ENCODE measurements at regions not wholly inside any gene's neighbourhood (a gene's known extent, or its start where the extent isn't known, plus 50 kb on each side); places are given as distances from the start of the nearest gene placed in this dataset.

DNA sequence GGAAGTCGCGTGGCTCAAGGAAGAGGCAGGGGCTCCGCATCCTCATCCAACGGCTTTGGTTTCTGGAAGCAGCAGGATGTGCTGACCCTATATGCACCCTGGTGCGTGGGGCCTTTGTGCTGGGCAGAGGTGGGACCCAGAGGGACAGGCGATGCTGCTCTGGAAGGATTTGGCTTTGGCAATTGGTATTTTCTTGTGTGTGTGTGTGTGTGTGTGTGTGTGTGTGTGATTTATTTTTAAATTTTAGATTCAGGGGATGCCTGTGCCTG is 321.9 kb upstream of the ZNF507 start:
- no peaks in the 10 kb centered on the region for H3K27me3 ChIP-seq (ENCODE audit: control insufficient read depth in 1 of 2, insufficient read depth in 2 of 2, low read length in 2 of 2)
- CTCF ChIA-PET (ENCODE audit: low intra/inter-chr PET ratio, low total read pairs), result no interaction called here
- H3K36me3 ChIP-seq (replicated peaks in 1 of 2; ENCODE audit: control insufficient read depth in 1 of 2, insufficient read depth in 2 of 2, low read length in 2 of 2), result no peaks in the 10 kb centered on the region
- no peak overlapping the region for H3K27ac ChIP-seq (ENCODE audit: extremely low read length, insufficient read depth, low read length)
- TF ChIP-seq SP140L (CRISPR knock-in tag; IDR thresholded peaks at IDR 0.05; ENCODE audit: borderline replicate concordance), result no peak
- TF ChIP-seq AGO2 (optimal IDR thresholded peaks at IDR 0.05; ENCODE audit: low read depth, low read length), result no peak
- no peak for TF ChIP-seq ZBTB7A (CRISPR knock-in tag; IDR thresholded peaks at IDR 0.05)
- TF ChIP-seq RBAK (CRISPR knock-in tag; IDR thresholded peaks at IDR 0.05), result no peak
- no peak for TF ChIP-seq ZNF446 (CRISPR knock-in tag; IDR thresholded peaks at IDR 0.05)
- TF ChIP-seq ZNF251 (CRISPR knock-in tag; IDR thresholded peaks at IDR 0.05), result no peak
- no peak for TF ChIP-seq ZIK1 (CRISPR knock-in tag; IDR thresholded peaks at IDR 0.05; ENCODE audit: borderline replicate concordance, low read depth)
- no peak for TF ChIP-seq SP2 (CRISPR knock-in tag; IDR thresholded peaks at IDR 0.05)
- no peak for TF ChIP-seq KAT2B (IDR thresholded peaks at IDR 0.05; ENCODE audit: borderline replicate concordance, low read depth, low read length)
- TF ChIP-seq, protein P1, sequence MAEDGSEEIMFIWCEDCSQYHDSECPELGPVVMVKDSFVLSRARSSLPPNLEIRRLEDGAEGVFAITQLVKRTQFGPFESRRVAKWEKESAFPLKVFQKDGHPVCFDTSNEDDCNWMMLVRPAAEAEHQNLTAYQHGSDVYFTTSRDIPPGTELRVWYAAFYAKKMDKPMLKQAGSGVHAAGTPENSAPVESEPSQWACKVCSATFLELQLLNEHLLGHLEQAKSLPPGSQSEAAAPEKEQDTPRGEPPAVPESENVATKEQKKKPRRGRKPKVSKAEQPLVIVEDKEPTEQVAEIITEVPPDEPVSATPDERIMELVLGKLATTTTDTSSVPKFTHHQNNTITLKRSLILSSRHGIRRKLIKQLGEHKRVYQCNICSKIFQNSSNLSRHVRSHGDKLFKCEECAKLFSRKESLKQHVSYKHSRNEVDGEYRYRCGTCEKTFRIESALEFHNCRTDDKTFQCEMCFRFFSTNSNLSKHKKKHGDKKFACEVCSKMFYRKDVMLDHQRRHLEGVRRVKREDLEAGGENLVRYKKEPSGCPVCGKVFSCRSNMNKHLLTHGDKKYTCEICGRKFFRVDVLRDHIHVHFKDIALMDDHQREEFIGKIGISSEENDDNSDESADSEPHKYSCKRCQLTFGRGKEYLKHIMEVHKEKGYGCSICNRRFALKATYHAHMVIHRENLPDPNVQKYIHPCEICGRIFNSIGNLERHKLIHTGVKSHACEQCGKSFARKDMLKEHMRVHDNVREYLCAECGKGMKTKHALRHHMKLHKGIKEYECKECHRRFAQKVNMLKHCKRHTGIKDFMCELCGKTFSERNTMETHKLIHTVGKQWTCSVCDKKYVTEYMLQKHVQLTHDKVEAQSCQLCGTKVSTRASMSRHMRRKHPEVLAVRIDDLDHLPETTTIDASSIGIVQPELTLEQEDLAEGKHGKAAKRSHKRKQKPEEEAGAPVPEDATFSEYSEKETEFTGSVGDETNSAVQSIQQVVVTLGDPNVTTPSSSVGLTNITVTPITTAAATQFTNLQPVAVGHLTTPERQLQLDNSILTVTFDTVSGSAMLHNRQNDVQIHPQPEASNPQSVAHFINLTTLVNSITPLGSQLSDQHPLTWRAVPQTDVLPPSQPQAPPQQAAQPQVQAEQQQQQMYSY (CRISPR knock-in tag; IDR thresholded peaks at IDR 0.05), result no peak
- no peak for TF ChIP-seq IKZF4 (CRISPR knock-in tag; IDR thresholded peaks at IDR 0.05; ENCODE audit: borderline replicate concordance, low read depth, not compliant biosample characterization)
- TF ChIP-seq, protein P2, sequence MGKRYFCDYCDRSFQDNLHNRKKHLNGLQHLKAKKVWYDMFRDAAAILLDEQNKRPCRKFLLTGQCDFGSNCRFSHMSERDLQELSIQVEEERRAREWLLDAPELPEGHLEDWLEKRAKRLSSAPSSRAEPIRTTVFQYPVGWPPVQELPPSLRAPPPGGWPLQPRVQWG (CRISPR knock-in tag; IDR thresholded peaks at IDR 0.05; ENCODE audit: borderline replicate concordance, low read depth), result no peak
- no peak for TF ChIP-seq ZNF17 (CRISPR knock-in tag; IDR thresholded peaks at IDR 0.05)
- TF ChIP-seq TEAD3 (CRISPR knock-in tag; optimal IDR thresholded peaks at IDR 0.05; ENCODE audit: borderline replicate concordance), result no peak
- no peak for TF ChIP-seq TSC22D2 (CRISPR knock-in tag; IDR thresholded peaks at IDR 0.05; ENCODE audit: borderline replicate concordance)
- no peak for TF ChIP-seq ZNF431 (CRISPR knock-in tag; IDR thresholded peaks at IDR 0.05; ENCODE audit: borderline replicate concordance, low read depth)
- no peak for TF ChIP-seq RFXAP (CRISPR knock-in tag; IDR thresholded peaks at IDR 0.05; ENCODE audit: borderline replicate concordance)
- no peak for TF ChIP-seq SIN3B (IDR thresholded peaks at IDR 0.05; ENCODE audit: low read length)
- TF ChIP-seq MIXL1 (CRISPR knock-in tag; IDR thresholded peaks at IDR 0.05), result no peak
- no peak for TF ChIP-seq MTA3 (CRISPR knock-in tag; IDR thresholded peaks at IDR 0.05)
- 39% methylated on average over 5 of the region's 6 CpGs for WGBS (ENCODE audit: low lambda C conversion rate)
- H3K79me2 ChIP-seq (ENCODE audit: insufficient read depth, low read length), result no peaks in the 10 kb centered on the region
- intact Hi-C loops (cut with micrococcal nuclease; ENCODE audit: unreplicated experiment) (no loop called here), in situ Hi-C loops (cut with HindIII; ENCODE audit: extremely low pct_ligation_motif_present, low pct_unique_long_range_greater_than_20kb) (no loop called here)
- POLR2A ChIA-PET, result no interaction called here
- peak overlapping the region; percentile 24; the same call in 1 of the 2 replicates for H3K4me2 ChIP-seq (ENCODE audit: low read depth, low read length)
- H3K9ac ChIP-seq (ENCODE audit: insufficient read depth, low read depth, low read length), result no peak overlapping the region
- DNase-seq (ENCODE audit: low spot score) (no peak), ATAC-seq (no peak), FAIRE-seq (no peak)
- BruUV-seq (replicated peaks), result no TSS peak
- no peaks in the 10 kb centered on the region for H3K4me1 ChIP-seq (ENCODE audit: insufficient read depth, low read length)
- H3K9me3 ChIP-seq (ENCODE audit: low read length), result peaks cover 85% of the 10 kb centered on the region
- H3K4me3 ChIP-seq (replicated peaks in 1 of 3; ENCODE audit: insufficient read depth in 1 of 3, low read depth in 2 of 3, low read length in 3 of 3), result no peak overlapping the region
- no peaks in the 10 kb centered on the region for H4K20me1 ChIP-seq (ENCODE audit: insufficient read depth, low read length)
- no peak overlapping the region for H2AFZ ChIP-seq (ENCODE audit: low read length)

Measured in HepG2 (cell line).